NCI-H69 (cell line): ENCODE measurements at regions not wholly inside any gene's neighbourhood (a gene's known extent, or its start where the extent isn't known, plus 50 kb on each side); places are given as distances from the start of the nearest gene placed in this dataset.

ENCODE experiments used
- DNase-seq: peaks from one replicate; lab custom pipeline; 2025; lab: John Stamatoyannopoulos, UW

- no peak for DNase-seq
Observed at GRCh38 chr1:209063767-209064659, 519.5 kb upstream of the CAMK1G start.

GRCh38 chr1:209064850-209065706 is 518.4 kb upstream of the CAMK1G start:
- DNase-seq: peak; percentile 28

- DNase-seq: no peak
Observed at GRCh38 chr1:209072481-209072880, 511.0 kb upstream of the CAMK1G start.

- no peak for DNase-seq
Observed at GRCh38 chr1:209073879-209074278, 509.6 kb upstream of the CAMK1G start.

GRCh38 chr1:209074575-209075250 is 508.8 kb upstream of the CAMK1G start:
- DNase-seq: no peak

DNA sequence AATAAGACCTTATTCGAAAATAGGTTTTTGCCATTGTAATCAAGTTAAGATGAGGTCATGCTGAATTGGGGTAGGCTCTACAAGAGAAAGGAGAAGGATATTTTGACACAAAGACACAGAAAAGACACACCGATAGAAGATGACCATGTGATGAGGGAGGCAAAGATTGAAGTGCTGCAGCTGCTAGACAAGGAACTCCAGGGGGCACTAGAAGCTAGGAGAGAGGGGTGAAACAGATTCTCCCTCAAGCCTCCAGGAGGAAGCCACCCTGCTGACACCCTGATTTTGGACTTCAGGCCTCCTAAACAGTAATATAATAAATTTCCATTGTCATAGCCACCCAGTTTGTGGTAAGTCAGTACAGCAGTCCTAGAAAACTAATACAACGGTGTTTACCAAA is 506.8 kb upstream of the CAMK1G start:
- DNase-seq: peak; percentile 61

GRCh38 chr1:209080170-209080781 is 503.2 kb upstream of the CAMK1G start:
- no peak for DNase-seq

GRCh38 chr1:209086486-209087192 is 496.9 kb upstream of the CAMK1G start:
- DNase-seq: no peak

- DNase-seq: no peak
Observed at GRCh38 chr1:209094384-209094783, 489.1 kb upstream of the CAMK1G start.

GRCh38 chr1:209095627-209096595 is 487.6 kb upstream of the CAMK1G start:
- peak; percentile 63 for DNase-seq

DNA sequence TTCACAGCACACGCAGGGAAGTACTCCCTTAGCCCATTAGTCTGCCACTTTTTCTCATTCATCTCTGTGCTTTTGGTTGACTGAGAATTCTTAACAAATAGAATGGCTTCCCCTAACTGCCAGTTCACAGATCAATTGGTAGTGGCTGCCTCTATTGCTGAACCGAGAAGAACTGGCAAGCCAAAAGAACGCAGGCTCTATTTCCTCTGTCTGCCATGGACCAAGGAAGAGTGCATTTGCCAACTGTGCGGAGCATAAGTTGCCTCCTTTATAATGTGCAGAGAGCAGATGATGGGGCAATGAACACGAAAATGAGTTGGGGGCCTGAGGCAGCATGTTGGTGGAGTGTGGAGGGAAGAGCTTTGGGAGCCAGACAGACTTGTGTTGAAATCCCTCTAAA is 483.1 kb upstream of the CAMK1G start:
- DNase-seq: no peak

DNA sequence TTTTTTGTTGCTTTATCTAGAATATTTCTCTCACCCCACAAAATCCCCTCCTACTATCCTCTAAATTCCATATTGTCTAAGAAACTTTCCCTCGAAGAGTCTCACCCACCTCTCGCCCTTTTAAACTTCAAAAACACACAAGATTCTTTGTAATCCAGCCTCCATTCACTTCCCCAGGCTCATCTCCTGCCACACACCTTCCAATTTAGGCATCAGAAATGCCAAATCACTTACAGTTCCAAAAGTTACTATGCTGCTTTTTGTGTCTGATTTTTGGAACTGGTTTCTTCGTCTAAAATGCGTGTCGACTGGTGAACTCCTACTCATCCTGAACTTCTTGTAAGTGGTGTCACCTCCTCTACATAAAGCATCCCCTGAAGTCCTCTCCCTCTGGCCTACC is 482.4 kb upstream of the CAMK1G start:
- no peak for DNase-seq

- DNase-seq: peak; percentile 15
Observed at GRCh38 chr1:209102120-209102519, 481.4 kb upstream of the CAMK1G start.

DNA sequence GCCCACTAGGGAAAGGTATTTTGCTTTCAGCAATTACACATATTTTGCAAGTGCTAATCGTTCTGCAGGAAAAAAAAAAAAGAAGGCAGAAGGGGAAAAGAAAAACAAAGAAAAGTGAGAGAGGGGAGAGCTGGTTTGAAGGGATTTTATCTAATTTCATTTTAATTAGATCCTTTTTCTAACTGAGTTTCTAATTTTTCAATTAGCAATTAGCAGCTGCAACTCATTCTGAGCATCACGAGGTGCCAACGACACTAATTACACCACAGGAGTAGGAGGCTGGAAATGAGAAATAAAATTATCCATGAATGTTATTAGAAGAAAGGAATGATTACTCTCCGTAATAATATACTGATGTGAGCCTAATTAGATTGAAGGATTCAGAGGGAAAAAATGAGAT is 481.0 kb upstream of the CAMK1G start:
- DNase-seq: no peak

- peak; percentile 61 for DNase-seq
Observed at GRCh38 chr1:209103092-209103491, 480.4 kb upstream of the CAMK1G start.

GRCh38 chr1:209104646-209105045 is 478.9 kb upstream of the CAMK1G start:
- peak; percentile 20 for DNase-seq

GRCh38 chr1:209105701-209106100 is 477.8 kb upstream of the CAMK1G start:
- DNase-seq: peak; percentile 13

DNA sequence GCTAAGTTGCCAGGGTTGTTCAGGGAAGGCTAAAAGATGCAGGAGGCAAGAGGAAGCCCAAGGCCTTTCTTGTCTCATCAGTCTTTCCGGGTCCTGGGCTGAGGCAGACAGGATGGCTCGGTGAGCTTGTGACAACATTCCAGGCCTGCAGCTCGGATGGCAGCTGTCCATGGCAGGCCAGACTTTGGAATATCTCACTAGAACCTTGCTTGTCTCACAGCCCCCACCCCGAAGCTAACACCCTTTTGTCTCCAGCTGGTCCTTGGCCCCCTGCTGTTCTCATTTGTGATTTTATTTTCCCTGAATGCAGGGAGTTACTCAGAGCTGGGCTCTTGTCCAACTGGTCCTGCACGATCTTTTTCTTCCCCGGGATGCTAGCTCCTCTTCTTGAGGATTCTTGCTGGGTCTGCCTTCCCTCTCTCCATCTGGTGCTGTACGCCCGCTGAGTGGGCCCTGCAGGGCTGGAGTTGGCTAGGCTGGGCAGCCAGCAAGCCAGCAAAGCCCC is 477.2 kb upstream of the CAMK1G start:
- DNase-seq: peak; percentile 93

GRCh38 chr1:209106861-209107260 is 476.7 kb upstream of the CAMK1G start:
- DNase-seq: no peak

DNA sequence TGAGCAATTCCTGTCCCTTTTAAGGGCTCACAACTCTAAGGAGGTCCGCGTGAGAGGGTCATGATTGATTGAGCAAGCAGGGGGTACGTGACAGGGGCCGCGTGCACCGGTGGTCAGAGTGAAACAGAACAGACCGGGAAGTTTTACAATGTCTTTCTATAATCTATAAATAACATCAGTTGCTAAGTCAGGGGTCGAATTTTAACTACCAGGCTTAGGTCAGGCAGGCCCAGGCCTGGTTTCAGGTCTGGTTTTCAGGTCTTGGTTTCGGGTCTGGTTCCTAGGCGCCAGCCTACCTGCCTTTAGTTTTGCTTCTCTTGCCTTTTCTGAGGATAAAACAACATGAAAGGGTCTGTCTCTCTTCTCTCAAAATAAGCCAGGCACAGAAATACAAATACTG is 476.0 kb upstream of the CAMK1G start:
- DNase-seq: no peak
